Erythroblast (primary cell): ENCODE measurements at regions not wholly inside any gene's neighbourhood (a gene's known extent, or its start where the extent isn't known, plus 50 kb on each side); places are given as distances from the start of the nearest gene placed in this dataset.
"Not testable (repeated sequence)": the region's sequence is repeated elsewhere in the genome, so short reads cannot be mapped to it uniquely, and the experiment has no call there.

Experiments used
- GATA1 ChIP-seq: IDR thresholded peaks from 2 replicates; pipeline ENCODE4 v1.6.1; 2011; ENCODE audit warnings: low read depth, mild to moderate bottlenecking, control low read depth, low read length, moderate library complexity
- POLR2A ChIP-seq: IDR thresholded peaks from 2 replicates; pipeline ENCODE4 v1.6.1; 2011; ENCODE audit warnings: mild to moderate bottlenecking, low read length

DNA sequence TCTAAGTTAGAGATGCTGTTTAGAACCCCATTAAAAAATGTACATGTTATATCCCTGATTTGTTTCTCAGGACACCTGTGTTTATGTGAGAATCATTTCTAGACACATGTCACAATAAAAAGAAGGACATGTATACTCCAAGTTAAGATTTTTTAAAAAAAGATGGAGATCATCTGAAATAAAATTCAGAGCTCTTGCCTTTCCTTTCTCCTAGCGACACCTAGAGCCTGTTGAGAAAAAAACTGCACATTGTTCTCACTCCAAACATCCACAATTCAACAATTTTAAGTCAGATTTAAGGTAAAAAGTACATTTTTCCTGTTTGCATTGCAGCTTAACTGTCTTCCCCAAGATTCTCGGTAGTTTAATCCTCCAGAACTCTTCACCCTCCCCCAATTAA lies 171.8 kb downstream of the ATP6V0E2 start:
- not testable (repeated sequence) for TF ChIP-seq POLR2A, GATA1
